HG03520 (cell line): ENCODE measurements at regions not wholly inside any gene's neighbourhood (a gene's known extent, or its start where the extent isn't known, plus 50 kb on each side); places are given as distances from the start of the nearest gene placed in this dataset.
"Not testable (repeated sequence)": the region's sequence is repeated elsewhere in the genome, so short reads cannot be mapped to it uniquely, and the experiment has no call there.

Experiments
- ATAC-seq: cut with Tn5 transposase; IDR thresholded peaks from one replicate; pipeline ENCODE4 v1.9.1; 2021; ENCODE audit warnings: mild to moderate bottlenecking, moderate library complexity; ENCODE audit not compliant: unreplicated experiment

DNA sequence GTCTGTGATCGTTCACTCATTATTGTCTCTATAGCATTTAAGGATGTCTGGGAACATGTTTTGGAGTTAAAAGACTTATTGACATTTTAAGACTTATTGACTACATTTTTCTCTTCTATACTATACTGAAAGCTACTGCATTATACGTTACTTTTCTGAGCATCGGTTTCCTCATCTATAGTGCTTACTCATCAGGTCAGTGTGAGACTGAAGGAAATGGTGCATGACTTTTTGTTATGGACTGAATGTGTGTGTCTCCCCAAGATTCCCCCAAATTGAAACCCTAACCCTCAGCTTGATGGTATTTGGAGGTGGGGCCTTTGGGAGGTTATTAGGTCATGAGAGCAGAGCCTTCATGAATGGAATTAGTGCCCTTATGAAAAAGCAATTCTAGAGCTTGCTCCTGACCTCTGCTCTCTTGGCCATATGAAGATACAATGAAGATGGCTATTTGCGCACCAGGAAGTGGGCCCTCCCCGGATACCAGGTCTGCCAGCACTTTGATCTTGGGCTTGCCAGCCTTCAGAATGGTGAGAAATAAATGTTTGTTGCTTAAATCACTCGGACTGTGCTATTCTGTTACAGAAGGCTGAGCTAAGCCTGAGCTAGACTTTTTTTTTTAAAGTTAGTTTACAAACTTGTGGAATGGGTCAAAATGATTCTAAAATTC, 243.7 kb upstream of the RREB1 start:
- ATAC-seq = no peak

DNA sequence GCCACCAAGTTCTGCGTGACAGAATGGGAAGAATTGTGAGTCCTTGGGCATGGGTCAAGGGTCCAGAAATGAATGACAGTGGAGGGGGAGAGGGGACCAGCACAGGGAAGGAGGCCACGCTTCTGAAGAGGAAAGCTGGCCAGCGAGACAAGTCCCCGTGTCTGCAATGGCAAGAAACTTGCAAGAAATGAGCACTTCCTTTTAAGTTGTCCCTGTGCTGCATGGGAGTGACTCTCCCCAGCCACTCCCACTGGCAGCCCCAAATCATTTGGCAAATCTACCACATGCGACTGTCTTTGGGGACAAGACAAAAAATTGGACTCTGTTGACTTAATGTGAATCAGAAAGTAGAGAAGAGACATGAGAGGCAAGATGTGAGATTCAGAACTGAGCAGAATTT, 242.2 kb upstream of the RREB1 start:
- no peak for ATAC-seq

DNA sequence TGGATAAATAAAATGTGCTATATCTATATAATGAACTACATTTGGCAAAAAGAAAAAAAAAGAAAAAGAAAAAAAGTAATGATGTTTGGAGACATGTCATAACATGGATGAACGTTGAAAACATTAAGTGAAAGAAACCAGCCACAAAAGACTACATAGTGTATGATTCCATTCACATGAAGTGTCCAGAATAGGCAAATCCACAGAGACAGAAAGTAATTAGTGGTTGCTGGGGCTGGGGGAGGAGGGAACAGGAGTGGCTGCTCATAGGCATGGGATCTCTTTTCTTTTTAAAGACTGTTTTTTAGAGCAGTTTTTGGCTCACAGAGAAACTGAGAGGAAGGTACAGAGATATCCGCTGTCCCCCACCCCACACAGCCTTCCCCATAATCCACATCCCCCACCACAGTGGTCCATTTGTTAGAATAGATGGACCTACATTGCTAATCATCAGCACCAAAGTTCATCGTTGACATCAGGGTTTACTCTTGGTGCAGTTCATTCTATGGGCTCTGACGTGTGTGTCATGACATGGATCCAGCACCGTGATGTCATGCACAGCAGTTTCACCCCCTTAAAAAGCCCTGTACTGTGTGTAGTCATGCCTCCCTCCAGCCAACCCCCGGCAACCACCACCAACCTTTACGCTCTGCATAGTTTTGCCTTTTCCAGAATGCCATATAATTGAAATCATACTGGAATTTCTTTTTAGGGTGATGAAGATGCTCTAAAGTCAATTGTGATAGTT, 240.9 kb upstream of the RREB1 start:
- no peak for ATAC-seq

DNA sequence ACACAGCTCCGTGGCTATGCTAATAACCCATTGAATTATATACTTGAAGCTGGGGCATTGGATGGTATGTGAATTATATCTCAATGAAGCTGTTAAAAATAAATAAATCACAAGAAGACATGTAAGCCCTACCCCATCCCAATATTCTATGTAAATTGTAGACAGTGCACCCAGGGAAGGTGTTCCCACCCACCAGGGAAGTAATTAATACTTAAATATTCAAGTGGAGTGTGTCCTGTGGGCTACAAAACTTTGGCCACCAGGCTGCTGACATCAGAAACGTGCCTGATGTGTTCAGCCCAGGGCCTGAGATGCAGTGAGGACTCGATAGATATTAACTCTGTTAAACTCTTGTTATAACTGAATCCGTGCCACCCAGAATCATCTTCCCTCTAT, 240.4 kb upstream of the RREB1 start:
- ATAC-seq = no peak

DNA sequence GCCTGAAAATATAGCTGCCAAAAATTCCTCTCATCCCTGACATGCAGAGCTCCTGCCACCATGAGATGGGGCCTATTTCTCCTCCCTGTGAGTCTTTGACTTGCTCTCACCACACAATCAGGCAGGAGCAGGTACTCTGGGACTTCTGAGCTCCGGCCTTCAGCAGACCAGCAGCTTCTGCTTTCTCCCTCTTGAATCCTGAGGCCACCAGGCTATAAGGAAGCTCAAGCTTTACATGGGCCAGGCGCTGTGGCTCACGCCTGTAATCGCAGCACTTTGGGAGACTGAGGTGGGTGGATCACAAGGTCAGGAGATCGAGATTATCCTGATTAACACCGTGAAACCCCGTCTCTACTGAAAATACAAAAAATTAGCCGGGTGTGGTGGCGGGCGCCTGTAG, 238.7 kb upstream of the RREB1 start:
- no peak for ATAC-seq

DNA sequence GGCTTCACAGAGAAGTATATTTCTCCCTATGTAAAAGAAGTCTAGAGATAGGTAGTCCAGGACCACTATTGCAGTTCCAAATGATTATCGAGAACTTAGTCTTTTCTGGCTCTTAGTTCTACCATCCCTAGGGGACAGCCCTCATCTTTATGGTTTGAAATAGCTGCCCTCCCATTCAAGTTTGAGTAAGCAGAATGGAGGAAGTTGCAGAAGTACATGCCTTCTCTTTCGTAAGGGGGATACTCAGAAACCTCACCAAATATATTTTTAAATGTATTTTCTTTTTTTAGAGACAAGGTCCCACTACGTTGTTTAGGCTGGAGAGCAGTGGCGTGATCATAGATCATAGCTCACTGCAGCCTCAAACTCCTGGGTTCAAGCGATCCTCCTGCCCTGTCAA, 236.8 kb upstream of the RREB1 start:
- ATAC-seq = no peak

DNA sequence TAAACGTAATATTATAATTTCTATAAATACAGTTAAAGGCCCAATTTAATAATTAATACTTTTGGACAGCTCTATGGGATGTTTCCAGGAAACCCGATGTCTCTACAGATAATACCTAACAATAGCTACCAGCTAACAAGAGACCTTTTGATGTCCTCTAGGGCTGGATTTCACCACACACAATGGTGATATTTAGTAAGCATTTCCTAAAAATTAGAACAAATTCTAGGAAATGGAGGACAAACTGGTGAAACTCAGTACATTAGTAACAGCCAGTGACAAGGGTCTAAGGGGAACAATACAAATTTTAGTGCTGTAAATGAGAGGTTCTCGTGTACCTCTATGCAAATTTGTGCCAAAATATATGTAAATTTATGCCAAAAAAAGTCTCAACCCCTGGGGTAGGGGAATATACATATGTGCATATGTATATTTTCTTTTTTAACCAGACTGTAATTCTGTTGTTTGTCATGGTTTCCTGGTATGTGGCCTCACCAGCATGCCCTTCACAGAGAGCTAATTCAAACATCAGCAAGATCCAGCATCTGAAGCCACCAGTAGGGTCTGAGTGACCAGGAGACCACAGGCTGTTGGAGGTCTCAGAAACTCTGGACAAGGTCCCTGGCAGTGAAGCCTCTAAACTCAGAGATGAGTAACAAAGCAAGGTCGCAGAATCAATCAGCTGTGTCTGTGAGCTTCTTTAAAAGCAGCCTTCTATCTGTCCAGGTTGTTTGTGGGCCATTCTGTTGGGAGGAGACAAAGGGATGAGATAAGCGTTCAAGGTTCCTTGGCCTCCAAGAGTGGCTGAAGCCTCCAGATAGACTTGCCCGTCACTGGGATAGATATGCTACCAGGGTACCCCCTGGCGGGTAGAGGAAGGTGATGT, 235.1 kb upstream of the RREB1 start:
- no peak for ATAC-seq

DNA sequence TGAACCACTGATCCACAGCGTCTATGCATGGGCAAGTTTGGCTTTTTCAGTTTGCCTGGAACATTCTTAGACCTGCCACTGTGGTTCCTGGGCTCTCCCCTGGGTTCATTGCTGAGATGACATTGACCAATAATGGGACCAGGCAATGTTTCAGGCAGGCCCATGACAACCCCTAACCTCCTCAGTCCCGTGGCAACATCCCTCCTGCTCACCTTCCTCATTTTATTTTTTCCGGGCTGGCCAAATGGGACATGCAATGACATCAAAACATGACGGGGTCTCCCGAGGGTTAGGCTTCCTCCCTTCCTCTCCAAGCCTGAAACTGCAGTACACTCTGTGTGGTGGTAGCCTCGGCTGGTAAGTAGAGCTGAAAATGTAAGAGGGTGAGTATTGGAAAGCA, 234.0 kb upstream of the RREB1 start:
- ATAC-seq = no peak

DNA sequence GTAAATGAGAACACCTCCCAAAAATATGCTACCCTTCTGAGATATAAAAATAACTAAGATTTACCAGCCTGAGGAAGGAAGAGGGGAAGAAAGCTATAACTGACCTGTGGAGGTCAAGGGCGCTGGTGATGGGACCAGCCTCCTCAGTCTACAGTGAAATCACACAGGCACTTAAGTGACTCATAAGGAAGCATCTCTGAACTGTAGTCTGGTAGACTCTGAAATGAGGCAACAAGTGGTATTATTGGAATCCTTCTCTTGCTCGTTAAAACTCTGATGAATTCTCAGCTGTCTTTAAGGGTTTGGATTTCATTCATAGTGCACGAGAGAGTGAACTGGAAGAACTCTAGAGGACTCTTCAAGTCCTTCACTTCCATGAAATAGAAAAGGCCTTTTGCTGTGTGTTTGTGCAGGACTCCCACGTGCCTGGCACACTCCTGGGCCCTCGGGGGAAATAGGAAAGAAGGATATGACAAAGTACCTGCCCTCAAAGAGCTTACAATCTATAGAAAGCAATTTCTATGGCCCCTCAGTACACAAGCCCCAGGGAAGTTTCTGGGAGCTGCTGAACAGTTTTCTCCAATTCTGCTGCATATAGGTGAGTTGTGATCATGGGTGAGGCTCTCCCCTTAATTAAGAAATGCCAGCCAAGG, 231.8 kb upstream of the RREB1 start:
- no peak for ATAC-seq

DNA sequence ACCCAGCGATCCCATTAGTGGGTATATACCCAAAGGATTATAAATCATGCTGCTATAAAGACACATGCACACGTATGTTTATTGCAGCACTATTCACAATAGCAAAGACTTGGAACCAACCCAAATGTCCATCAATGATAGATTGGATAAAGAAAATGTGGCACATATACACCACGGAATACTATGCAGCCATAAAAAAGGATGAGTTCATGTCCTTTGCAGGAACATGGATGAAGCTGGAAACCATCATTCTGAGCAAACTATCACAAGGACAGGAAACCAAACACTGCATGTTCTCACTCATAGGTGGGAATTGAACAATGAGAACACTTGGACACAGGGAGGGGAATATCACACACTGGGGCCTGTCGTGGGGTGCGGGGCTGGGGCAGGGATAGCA, 230.0 kb upstream of the RREB1 start:
- ATAC-seq = not testable (repeated sequence)

DNA sequence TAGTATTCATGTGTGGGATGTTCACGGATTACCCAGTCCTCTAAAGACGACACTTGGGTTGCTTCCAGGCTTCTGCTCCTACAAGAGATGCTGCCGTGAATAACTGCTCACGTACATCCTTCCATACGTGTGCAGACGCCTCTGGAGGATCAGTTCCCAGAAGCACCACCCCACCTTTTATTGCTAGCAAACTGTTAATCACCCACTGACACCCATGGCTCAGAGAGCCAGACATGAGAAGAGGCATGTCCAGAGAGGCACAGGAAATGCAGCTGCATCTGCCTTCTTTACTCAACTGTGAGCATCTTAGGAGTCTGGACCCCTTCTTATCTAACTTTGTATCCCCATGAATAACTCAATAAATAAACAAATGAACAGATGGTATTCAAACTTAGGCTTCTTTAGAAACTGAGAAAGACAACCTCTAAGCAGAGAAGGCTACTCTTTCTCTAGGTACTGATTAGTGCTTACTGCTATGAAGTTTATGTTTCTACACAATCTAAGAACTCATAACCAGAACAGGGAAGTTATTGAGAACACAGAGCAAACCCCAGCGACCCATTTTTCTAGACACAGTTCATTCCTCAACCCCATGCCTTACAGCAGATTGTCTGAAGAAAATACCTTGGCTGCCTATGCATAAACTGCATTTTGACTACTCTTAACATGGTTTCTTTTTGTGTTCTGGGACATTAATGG, 228.7 kb upstream of the RREB1 start:
- peak; percentile 64 for ATAC-seq

DNA sequence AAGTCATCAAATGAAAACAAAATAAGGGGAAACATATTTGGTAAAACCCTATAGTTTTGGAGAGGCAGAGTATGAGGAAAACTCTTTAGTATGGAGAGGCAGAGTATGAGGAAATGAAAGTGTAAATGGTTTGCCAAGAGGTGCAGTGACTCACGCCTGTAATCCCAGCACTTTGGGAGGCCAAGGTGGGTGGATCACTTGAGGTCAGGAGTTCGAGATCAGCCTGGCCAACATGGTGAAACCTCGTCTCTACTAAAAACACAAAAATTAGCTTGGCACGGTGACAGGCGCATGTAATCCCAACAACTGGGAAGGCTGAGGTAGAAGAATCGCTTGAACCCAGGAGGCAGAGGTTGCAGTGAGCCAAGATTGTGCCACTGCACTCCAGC, 228.2 kb upstream of the RREB1 start:
- not testable (repeated sequence) for ATAC-seq

DNA sequence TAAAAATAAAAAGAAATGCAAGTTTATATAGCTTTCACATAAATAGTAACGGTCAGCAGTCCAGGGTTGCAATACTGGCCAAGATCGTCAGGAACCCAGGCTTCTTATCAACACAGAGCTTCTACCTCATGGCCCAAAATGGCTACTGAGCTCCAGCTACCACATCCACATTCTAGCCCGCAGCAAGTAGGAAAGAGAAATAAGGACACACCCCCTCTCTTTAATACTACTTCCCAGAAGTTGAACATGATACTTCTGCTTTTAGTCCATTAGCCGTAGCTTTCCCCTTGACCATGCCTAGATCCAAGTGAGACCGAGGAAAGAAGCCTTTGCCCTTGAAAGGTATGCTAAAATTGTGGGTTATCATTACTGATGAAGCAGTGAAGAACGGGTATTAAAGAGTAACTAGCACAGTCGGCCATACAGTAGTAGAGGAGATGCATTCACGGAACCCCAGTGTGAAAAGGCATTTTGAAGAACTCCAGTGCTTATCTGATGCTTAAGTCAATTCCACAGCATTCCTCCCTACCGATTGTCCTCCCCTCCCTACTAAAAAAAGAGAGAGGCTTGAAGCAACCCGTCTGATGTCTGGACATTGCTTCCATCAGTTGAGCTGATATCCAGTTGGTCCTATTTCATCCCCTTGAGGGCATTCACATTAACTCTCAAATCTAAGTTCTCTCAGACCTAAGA, 226.9 kb upstream of the RREB1 start:
- ATAC-seq = no peak

DNA sequence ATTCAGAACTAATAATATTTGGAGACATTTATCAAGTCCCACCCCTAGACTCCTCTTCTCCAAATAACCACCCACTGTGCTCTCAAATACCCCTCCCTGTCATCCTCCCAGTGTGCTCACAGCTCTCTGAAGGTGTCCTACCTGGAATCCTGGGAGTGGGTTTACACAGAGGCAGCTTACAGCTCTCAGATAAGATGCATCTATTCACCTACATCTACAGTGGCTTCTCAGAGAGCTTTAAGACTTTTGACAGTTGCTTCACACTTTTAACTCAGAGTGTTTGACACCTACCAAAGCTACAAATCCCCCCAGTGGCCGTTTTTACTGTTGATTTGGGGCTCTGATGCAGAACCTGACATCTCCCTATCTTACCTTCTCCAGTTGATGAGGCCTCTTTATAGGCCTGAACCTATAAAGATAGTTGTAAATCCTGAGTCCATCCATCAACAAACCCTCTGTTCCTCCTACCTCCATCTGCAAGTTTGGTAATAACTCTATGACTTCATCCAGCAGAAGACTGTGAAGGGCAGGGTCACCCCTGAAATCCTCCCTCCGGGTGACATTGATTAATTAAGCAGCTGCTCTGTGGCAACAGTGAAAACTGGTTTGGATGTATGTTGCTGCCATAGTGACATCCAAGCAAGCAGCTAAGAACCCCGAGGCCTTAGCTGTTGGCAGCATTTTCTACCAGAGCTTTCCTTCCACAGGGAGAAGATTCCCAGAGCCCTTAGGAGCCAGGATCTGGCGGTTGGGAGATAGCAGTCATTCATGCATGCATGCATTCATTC, 226.1 kb upstream of the RREB1 start:
- no peak for ATAC-seq

DNA sequence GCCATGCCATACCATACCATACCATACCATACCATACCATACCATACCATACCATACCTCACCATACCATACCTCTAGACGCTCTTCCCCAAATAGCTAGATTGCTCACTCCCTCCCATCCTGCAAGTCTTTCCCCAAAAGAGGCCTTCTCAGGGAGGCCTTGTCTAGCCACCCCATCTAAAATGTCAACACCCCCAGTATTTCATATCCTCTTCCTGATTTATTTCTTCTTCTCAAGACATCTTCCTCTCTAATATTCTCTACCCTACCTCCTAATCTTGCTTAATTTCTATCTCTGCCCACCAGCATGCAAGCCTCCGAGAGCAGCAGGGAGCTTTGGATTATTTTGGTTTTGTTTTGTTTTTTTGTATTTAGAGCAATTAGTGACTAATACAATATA, 225.2 kb upstream of the RREB1 start:
- ATAC-seq = no peak

DNA sequence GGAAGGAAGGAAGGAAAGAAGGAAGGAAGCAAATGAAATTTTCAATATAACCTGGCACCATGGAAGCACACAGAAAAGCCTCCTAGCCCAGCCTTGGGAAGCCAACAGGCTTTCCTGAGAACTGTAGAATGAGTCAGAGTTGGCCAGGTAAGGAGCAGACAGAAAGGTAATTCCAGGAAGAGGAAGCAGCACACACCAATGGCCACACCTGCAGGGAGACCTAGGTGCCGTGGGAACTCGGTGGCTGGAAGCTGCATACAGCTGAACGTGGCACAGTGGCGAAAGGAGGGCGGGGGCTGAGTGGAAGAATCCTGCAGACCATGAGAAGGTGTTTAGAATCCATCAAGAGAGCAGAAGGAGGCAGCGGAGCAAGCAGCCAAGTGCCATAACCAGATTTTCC, 224.8 kb upstream of the RREB1 start:
- no peak for ATAC-seq

DNA sequence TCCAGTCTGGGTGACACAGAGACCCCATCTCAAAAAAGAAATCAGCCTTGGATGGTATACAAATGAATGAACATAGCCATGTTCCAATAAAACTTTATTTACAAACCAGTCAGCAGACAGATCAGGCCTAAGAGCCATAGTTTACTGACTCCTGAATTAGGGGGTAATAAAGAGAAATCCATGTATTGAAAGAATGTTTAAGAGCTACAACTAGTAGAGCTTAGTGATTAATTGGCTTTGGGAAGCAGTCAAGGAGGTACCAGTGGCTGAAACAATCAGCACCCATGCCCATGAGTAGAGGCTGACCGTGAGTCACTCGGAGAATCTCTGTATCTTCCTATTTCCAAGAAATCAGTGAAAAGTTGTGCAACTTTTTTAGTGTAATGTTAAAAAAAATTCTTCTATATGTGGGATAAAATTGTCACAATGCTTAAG, 223.6 kb upstream of the RREB1 start:
- ATAC-seq = no peak

DNA sequence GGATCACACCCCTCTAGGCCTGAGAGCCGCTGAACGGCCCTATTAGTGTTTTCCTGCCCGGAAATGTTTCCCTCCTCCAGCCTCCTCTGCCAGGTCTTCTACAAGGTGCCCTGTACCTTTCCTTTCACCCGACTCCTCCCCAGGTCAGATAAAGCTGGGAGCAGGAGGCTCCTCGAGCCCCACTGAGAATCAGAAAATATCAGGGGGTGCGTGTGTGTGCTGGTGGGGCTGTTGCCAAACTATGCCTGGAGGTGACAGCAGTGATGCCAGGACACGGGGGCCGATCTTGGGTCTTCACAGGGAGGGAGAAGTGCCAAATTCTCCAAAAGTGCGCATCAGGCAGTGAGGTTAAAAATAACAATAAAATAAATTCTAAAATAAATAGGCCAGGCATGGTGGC, 222.8 kb upstream of the RREB1 start:
- no peak for ATAC-seq

DNA sequence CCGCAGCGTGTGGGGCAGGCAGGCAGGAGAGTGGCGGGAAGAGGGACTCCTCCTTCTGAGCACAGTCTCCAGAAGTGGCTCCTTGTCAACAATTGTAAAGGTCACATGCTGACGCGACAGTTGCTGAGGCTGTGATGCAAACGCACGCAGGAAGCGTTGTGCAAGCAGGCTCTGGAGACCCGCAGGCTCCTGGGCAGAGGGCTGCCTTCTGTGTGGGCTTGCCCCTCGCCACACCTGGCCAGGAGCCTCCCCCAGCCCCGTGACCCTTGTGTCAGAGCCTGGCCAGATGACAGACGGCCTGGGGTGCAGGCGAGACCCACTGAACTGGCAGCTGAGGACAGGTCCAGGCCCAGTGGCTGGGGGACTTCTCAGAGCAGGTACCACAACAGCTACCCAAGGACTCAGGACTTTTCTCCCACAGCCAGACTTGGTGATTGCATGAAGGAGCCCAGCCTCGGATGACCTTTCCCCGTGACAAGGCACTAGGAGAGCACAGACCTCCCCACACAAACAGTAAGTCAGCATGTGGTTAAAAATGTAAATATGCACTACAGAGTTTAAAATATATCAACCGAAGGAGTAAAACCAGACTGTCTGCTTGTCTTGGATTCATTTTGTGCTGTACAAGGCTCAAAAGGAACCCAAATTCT, 222.1 kb upstream of the RREB1 start:
- ATAC-seq = no peak
